ENCODE measurements at regions not wholly inside any gene's neighbourhood (a gene's known extent, or its start where the extent isn't known, plus 50 kb on each side); places are given as distances from the start of the nearest gene placed in this dataset.

DNA sequence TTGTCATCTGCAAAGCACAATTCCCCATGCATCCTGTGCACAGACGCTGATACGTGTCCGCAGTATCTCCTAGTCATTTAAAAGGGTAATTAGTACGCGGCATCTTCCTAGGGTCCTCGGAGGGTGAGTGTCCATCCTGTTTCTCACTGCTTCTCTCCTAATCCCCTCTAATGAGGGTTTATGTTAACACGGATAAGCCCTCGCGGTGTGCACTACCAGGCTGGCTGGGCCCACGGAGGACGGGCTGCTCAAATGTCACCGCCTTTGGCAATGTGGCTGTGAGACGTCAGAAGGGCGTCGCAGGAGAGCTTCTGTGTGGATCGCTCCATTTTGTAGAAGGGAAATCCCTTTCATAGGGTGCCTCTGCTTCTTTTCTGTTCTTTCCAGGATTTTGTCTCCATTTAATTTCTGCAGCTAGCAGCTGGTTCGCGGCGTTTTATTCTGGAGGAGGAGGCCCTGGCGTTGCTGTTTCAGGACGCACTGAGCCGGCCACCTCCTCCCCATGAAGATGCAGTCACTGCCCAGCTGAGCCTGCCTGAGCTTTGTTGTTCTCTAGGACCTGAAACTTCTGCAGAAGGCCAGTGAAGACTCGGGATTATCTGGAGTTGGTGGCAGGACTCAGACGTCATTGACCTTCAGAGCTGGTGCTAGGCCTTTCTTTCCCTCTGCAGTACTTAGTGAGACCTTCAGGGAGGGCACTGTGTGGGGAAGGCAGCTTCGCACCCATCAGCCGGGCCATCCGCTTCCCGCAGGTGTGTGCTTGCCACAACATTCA lies 326.1 kb upstream of the IRX1 start (continued):
- TF ChIP-seq POLR2AphosphoS5 (IDR thresholded peaks at IDR 0.05; ENCODE audit: low read depth, low read length) = no peak
- no peak for TF ChIP-seq EZH2 (IDR thresholded peaks at IDR 0.05)
- TF ChIP-seq EGR1 (IDR thresholded peaks at IDR 0.05; ENCODE audit: low read depth) = no peak
- TF ChIP-seq ZNF274 (IDR thresholded peaks at IDR 0.05; ENCODE audit: low read depth, low read length) = no peak
- TF ChIP-seq SP1 (IDR thresholded peaks at IDR 0.05; ENCODE audit: low read depth) = no peak

GRCh38 chr5:3268760-3269330 lies 326.8 kb upstream of the IRX1 start:
- Histone ChIP-seq H3K4me3 (replicated peaks in 1 of 2; ENCODE audit: low read depth in 1 of 2, low read length in 2 of 2) (no peak overlapping the region), H3K36me3 (ENCODE audit: control insufficient read depth in 1 of 2, insufficient read depth in 2 of 2, low read length in 2 of 2) (no peaks in the 10 kb centered on the region), H3K4me1 (ENCODE audit: control insufficient read depth in 1 of 2, insufficient read depth in 2 of 2, low read length in 2 of 2) (no peaks in the 10 kb centered on the region), H3K9me2 (ENCODE audit: insufficient read depth) (no peaks in the 10 kb centered on the region), H2AFZ (ENCODE audit: low read depth, low read length, poor library complexity, severe bottlenecking) (no peak overlapping the region), H3K27ac (ENCODE audit: low read depth, low read length) (no peak overlapping the region), H4K20me1 (ENCODE audit: insufficient read depth) (no peaks in the 10 kb centered on the region), H3K9ac (ENCODE audit: low read length) (no peak overlapping the region), H3K27me3 (ENCODE audit: insufficient read depth, low read length) (no peaks in the 10 kb centered on the region), H3K79me2 (ENCODE audit: insufficient read depth, low read length) (no peaks in the 10 kb centered on the region), H3K4me2 (ENCODE audit: low read length) (no peak overlapping the region), H3K9me3 (ENCODE audit: control insufficient read depth in 1 of 2, insufficient read depth in 1 of 2, low read depth in 1 of 2, low read length in 2 of 2) (peaks cover 0 to 25% of the 10 kb centered on the region in 2 experiments; a peak in 1 of 4 replicates)
- DNase-seq (ENCODE audit: low read depth, low spot score) = no peak
- RAD21 ChIA-PET (ENCODE audit: low non-redundant PET in 1 of 2, low total read pairs in 2 of 2, uncharacterized antibody in 2 of 2, unreplicated experiment in 2 of 2) = no interaction called here
- BruUV-seq (replicated peaks) = no TSS peak
- intact Hi-C loops (cut with micrococcal nuclease) = no loop called here
- TF ChIP-seq REST (IDR thresholded peaks at IDR 0.05; ENCODE audit: low read depth) = no peak
- no peak for TF ChIP-seq EGR1 (IDR thresholded peaks at IDR 0.05; ENCODE audit: low read depth)
- TF ChIP-seq CEBPB (IDR thresholded peaks at IDR 0.05; ENCODE audit: low read depth) = no peak
- no peak for TF ChIP-seq FOSL1 (IDR thresholded peaks at IDR 0.05; ENCODE audit: low read depth)
- TF ChIP-seq EZH2 (IDR thresholded peaks at IDR 0.05) = no peak
- TF ChIP-seq ELF1 (IDR thresholded peaks at IDR 0.05; ENCODE audit: borderline replicate concordance, low read depth) = no peak
- TF ChIP-seq ZFX (IDR thresholded peaks at IDR 0.05) = no peak
- no peak for TF ChIP-seq YY1 (IDR thresholded peaks at IDR 0.05; ENCODE audit: extremely low read depth, insufficient replicate concordance, low read depth, low read length)
- TF ChIP-seq SRF (IDR thresholded peaks at IDR 0.05; ENCODE audit: low read depth) = no peak
- no peak for TF ChIP-seq CBX3 (IDR thresholded peaks at IDR 0.05; ENCODE audit: low read depth)
- no peak for TF ChIP-seq RAD21 (IDR thresholded peaks at IDR 0.05; ENCODE audit: low read depth)
- TF ChIP-seq ZNF274 (IDR thresholded peaks at IDR 0.05; ENCODE audit: low read depth, low read length) = no peak
- TF ChIP-seq, protein P1, sequence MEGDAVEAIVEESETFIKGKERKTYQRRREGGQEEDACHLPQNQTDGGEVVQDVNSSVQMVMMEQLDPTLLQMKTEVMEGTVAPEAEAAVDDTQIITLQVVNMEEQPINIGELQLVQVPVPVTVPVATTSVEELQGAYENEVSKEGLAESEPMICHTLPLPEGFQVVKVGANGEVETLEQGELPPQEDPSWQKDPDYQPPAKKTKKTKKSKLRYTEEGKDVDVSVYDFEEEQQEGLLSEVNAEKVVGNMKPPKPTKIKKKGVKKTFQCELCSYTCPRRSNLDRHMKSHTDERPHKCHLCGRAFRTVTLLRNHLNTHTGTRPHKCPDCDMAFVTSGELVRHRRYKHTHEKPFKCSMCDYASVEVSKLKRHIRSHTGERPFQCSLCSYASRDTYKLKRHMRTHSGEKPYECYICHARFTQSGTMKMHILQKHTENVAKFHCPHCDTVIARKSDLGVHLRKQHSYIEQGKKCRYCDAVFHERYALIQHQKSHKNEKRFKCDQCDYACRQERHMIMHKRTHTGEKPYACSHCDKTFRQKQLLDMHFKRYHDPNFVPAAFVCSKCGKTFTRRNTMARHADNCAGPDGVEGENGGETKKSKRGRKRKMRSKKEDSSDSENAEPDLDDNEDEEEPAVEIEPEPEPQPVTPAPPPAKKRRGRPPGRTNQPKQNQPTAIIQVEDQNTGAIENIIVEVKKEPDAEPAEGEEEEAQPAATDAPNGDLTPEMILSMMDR (IDR thresholded peaks at IDR 0.05 in 2 of 3, conservative IDR thresholded peaks at IDR 0.05 in 1 of 3; ENCODE audit: borderline replicate concordance in 1 of 3, insufficient read depth in 1 of 3, low read depth in 2 of 3, low read length in 2 of 3) = no peak
- no peak for TF ChIP-seq SP1 (IDR thresholded peaks at IDR 0.05; ENCODE audit: low read depth)
- TF ChIP-seq JUND (IDR thresholded peaks at IDR 0.05) = no peak
- TF ChIP-seq SIN3A (IDR thresholded peaks at IDR 0.05; ENCODE audit: low read depth) = no peak
- TF ChIP-seq ATF3 (IDR thresholded peaks at IDR 0.05) = no peak
- TF ChIP-seq POLR2A (IDR thresholded peaks at IDR 0.05; ENCODE audit: borderline replicate concordance, extremely low read depth, insufficient read depth, insufficient read length) = no peak
- TF ChIP-seq TCF7L2 (IDR thresholded peaks at IDR 0.05; ENCODE audit: borderline replicate concordance, extremely low read depth, insufficient read depth, insufficient read length) = no peak
- TF ChIP-seq POLR2AphosphoS5 (IDR thresholded peaks at IDR 0.05; ENCODE audit: low read depth, low read length) = no peak
- POLR2A ChIA-PET = no interaction called here
- no peak for ATAC-seq
- CTCF ChIA-PET = no interaction called here
